ENCODE measurements at regions not wholly inside any gene's neighbourhood (a gene's known extent, or its start where the extent isn't known, plus 50 kb on each side); places are given as distances from the start of the nearest gene placed in this dataset.

- intact Hi-C loops (cut with DNase I), result no loop called here
- DNase-seq (ENCODE audit: missing footprints) (no peak), ATAC-seq (no peak)
Measured at GRCh38 chr4:174438711-174439110, 83.6 kb downstream of the HPGD start.

DNA sequence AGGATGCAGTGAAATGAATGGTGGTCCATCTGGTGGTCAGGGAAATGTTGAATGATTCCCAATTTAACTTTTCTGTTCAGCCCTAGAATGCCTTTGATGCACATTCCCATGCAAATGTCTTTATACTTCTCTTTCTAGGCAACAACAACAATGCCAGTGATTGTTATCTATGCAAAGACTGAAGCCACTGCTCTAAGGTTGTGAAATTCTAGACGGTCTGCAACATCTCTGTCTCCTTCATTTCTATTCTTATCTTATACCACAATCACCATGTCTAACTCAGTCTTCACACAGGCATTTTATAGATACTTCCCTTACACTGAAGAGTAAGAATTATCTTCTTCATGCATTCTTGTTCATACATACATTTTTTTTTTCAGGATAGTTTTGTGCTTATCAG is 84.5 kb downstream of the HPGD start:
- no peak for ATAC-seq
- intact Hi-C loops (cut with DNase I), result no loop called here
- DNase-seq (ENCODE audit: missing footprints), result no peak

- ATAC-seq, result no peak
- intact Hi-C loops (cut with DNase I), result no loop called here
- DNase-seq (ENCODE audit: missing footprints), result no peak
Measured at GRCh38 chr4:174437324-174437723, 85.0 kb downstream of the HPGD start.

- DNase-seq (ENCODE audit: missing footprints), result no peak
- intact Hi-C loops (cut with DNase I), result no loop called here
- no peak for ATAC-seq
Measured at GRCh38 chr4:174436377-174436776, 85.9 kb downstream of the HPGD start.

- DNase-seq (ENCODE audit: missing footprints) (no peak), ATAC-seq (no peak)
- intact Hi-C loops (cut with DNase I), result no loop called here
Measured at GRCh38 chr4:174435974-174436373, 86.3 kb downstream of the HPGD start.

DNA sequence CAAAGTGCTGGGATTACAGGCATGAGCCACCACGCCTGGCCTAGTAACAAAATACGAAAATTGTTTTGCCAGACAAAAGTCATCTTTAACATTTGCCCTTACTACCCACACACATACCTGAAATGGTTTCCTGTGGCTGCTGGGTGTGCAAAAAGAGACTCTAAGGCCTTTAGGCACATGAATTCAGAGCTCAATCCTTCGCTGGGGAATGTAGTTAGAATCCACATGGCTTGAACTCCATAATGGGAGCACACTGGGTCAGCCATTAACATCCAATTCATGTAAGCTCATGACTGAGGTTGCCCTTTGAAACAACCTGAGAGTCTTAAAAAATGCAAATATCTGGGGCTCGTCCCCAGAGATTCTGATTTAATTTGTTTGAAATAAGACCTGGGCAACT is 87.8 kb downstream of the HPGD start:
- ATAC-seq, result no peak
- DNase-seq (ENCODE audit: missing footprints), result no peak
- intact Hi-C loops (cut with DNase I), result no loop called here

- no peak for ATAC-seq
- intact Hi-C loops (cut with DNase I), result no loop called here
- no peak for DNase-seq (ENCODE audit: missing footprints)
Measured at GRCh38 chr4:174430576-174430975, 91.7 kb downstream of the HPGD start.

- intact Hi-C loops (cut with DNase I), result no loop called here
- no peak for ATAC-seq
- DNase-seq (ENCODE audit: missing footprints), result no peak
Measured at GRCh38 chr4:174429701-174430410, 92.4 kb downstream of the HPGD start.

GRCh38 chr4:174427571-174428140 is 94.6 kb downstream of the HPGD start:
- DNase-seq (ENCODE audit: missing footprints) (no peak), ATAC-seq (no peak)
- intact Hi-C loops (cut with DNase I), result no loop called here

DNA sequence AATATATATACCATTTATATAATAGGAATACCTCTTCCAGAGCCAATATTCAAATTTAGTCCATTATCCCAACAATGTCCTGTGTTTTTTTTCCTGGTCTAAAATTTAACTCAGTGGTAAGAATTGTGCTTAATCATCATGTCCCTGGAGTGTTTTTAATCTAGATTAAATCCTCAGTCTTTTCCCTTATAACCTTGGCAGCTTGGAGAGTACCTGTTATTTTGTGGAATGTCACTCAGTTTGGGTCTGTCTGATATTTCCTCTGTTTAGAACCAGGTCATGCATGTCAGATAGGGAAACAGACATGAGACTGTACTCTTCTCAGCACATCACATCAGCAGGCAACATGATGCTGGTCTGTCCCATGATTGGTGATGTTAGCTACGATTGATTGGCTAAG is 96.6 kb downstream of the HPGD start:
- no peak for ATAC-seq
- no peak for DNase-seq (ENCODE audit: missing footprints)
- intact Hi-C loops (cut with DNase I), result no loop called here

DNA sequence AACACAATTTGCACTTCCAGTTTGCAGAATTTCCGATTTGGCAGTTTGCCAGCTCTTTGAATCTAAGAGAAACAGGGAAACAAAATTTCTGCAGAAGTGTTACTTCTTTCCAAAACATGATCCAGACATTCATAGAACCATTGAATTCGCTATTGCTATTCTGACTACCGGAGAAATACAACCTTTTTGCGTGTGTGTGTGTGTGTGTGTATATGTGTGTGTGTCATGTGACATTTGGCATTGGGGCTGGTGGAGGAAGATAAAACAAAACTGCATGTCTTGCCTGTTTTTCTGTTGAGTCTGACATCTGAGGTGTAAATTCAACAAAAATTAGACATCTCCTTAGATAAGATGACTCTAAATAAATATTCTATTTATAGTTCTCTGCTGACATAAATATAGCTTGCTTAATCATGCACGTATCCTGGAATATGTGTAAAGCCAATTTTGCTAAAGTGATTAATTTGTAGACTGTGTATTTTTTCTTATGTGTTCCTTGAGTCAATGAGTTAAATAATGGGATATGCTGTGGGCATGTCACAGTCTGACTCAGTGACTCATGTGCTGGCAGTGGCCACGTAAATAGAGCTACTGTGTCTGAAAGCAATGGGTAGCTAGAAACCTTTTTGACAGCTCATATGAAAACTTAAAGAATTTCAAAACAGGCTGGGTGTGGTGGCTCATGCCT is 98.9 kb downstream of the HPGD start:
- DNase-seq (ENCODE audit: missing footprints), result no peak

DNA sequence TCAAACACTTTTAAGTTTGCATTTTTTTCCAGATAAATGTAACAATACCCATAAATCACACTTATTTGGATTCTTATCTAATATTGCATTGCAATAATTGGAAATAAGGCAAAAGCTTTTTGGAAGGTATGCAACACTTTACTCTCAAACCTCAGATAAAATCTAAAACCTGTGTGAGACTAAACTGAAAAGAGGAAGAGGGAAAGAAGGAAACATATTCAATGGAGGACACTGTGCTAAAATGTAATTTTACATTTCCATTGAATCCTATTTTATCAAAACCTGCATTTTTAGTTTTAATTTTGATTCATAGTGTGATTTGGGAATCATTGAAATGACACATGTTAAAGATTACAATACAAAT is 99.4 kb downstream of the HPGD start:
- ATAC-seq, result no peak

More for the DNA sequence above, 98.9 kb downstream of the HPGD start:
- intact Hi-C loops (cut with DNase I), result no loop called here
- ATAC-seq, result no peak

DNA sequence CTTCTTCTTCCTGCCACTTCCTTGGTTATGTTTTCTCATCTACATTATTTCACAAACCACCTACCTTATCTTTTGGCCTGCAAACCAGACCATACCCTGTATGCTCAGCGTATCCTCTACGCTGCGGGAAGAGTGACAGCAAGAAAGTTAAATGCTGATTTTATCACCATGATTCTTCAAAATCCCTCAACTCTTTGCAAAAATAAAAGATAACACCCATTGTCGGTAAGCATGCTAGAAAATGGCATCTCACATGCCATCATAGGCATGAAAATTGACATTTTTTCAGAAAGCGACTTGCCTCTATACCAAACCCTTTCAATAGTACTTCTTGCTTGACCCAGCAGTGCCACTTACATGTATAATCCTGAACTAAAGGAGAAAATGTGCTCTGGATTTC is 102.0 kb downstream of the HPGD start:
- DNase-seq (ENCODE audit: missing footprints) (no peak), ATAC-seq (no peak)
- intact Hi-C loops (cut with DNase I), result no loop called here

More for the DNA sequence above, 99.4 kb downstream of the HPGD start:
- intact Hi-C loops (cut with DNase I), result no loop called here
- DNase-seq (ENCODE audit: missing footprints), result no peak

- intact Hi-C loops (cut with DNase I), result no loop called here
- ATAC-seq, result no peak
- no peak for DNase-seq (ENCODE audit: missing footprints)
Measured at GRCh38 chr4:174418640-174419212, 103.6 kb downstream of the HPGD start.

DNA sequence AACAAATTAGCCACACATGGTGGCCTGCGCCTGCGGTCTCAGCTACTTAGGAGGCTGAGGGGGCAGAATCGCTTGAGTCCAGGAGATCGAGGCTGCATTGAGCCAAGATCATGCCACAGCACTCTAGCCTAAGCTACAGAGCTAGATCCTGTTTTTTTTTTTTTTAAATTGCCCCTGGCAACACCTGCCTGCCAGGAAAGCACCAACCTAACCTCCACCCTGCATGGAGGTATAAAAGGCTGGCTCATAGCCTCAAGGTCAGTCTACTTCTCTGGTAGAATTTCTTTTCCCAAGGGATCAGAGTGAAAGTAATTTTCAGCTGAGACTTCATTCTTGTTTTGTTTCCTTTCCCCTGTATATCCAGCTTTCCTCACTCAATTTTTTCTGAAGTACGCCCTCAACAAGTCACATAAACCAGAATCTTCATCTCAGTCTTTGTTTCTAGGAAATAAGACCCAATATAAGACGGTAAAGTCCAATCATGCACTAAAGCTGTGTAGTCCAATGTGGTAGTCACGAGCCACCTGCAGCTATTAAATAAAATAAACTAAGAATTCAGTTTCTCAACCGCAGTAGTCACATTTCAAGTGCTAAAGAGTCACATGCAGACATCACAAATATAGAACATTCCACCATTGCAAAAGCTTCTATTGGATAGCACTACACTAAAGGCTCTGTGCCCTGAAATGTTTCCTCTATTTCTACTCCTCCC is 113.3 kb downstream of the HPGD start:
- intact Hi-C loops (cut with DNase I), result no loop called here
- ATAC-seq (no peak), DNase-seq (ENCODE audit: missing footprints) (no peak)

- ATAC-seq, result peak; percentile 72
- DNase-seq (ENCODE audit: missing footprints), result no peak
- intact Hi-C loops (cut with DNase I), result no loop called here
Measured at GRCh38 chr4:174406383-174406782, 115.9 kb downstream of the HPGD start.

DNA sequence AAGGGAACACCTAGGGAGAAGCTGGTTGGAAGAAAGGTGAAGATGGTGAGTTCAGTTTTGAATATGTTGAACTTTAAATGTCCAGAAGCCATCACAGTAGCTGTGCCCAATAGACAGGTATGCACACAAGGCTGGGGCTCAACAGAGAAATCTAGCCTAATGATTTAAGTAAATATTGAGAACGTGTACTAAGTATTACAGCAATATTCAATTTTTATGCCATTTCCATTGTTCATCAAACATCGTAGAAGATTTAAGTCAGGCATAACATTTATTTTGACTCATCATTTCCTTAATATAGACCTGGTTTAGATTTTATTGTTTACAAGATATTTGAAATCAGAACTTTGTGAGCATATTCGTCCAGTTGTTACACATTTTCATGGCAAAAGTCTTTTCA is 116.4 kb downstream of the HPGD start:
- intact Hi-C loops (cut with DNase I), result no loop called here
- ATAC-seq (no peak), DNase-seq (ENCODE audit: missing footprints) (no peak)

- ATAC-seq, result no peak
- no peak for DNase-seq (ENCODE audit: missing footprints)
- intact Hi-C loops (cut with DNase I), result no loop called here
Measured at GRCh38 chr4:174404677-174405076, 117.6 kb downstream of the HPGD start.

GRCh38 chr4:174403177-174403543 is 119.1 kb downstream of the HPGD start:
- no peak for ATAC-seq
- DNase-seq (ENCODE audit: missing footprints), result no peak
- intact Hi-C loops (cut with DNase I), result no loop called here
